OCI-LY3 (cell line): ENCODE measurements at regions not wholly inside any gene's neighbourhood (a gene's known extent, or its start where the extent isn't known, plus 50 kb on each side); places are given as distances from the start of the nearest gene placed in this dataset.

ENCODE experiments used
- CTCF ChIP-seq: fragments of 200-600, 300-600 bp; sonication (generic); IDR thresholded peaks from 2 replicates; pipeline ENCODE4 v1.5.1; 2014; ENCODE audit warnings: antibody characterized with exemption, low read length, low read depth
- EZH2phosphoT487 ChIP-seq: fragments of 200-600 bp; shearing (Covaris generic); IDR thresholded peaks from 2 replicates; pipeline ENCODE4 v1.6.1; 2018; ENCODE audit warnings: antibody characterized with exemption, mixed run types, low read depth

GRCh38 chr5:51664491-51665250, 281.4 kb downstream of the ISL1 start:
- no peak for TF ChIP-seq CTCF
- TF ChIP-seq EZH2phosphoT487 = no peak
